NB4 (cell line): ENCODE measurements at regions not wholly inside any gene's neighbourhood (a gene's known extent, or its start where the extent isn't known, plus 50 kb on each side); places are given as distances from the start of the nearest gene placed in this dataset.

Experiments
- CTCF ChIP-seq: IDR thresholded peaks from one replicate; pipeline ENCODE4 v1.5.1; 2012; ENCODE audit warnings: low read depth, low read length
- POLR2A ChIP-seq: IDR thresholded peaks from 2 replicates; pipeline ENCODE4 v1.6.1; 2011; ENCODE audit warnings: mild to moderate bottlenecking; ENCODE audit not compliant: insufficient read length; ENCODE audit errors: extremely low read depth
- TF ChIP-seq, protein P1 (sequence below): IDR thresholded peaks from 2 replicates; pipeline ENCODE4 v1.6.1; 2011; ENCODE audit warnings: low read depth, low read length

DNA sequence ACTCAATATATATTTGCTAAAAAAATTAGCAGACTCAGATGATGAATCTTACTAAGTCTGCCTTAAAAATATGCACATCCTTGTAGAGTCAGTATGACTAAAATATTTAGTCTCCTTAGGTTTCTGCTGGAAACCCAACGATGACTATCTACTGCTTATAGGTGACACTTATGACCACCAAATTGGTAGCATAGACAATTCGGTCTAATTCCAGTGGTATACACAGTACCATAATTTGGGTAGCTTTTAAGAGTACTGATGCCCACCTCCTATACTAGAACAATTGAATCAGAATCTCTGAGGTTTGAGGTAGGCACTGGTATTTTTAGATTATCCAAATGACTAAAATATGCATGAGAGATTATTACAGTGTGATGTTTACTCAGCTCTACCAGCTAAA lies 740.8 kb upstream of the ZEB2 start:
- no peak for TF ChIP-seq POLR2A
- TF ChIP-seq CTCF = no peak
- TF ChIP-seq, protein P1, sequence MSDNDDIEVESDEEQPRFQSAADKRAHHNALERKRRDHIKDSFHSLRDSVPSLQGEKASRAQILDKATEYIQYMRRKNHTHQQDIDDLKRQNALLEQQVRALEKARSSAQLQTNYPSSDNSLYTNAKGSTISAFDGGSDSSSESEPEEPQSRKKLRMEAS = no peak
